Esophagus squamous epithelium (tissue), 4 donors: ENCODE measurements at regions not wholly inside any gene's neighbourhood (a gene's known extent, or its start where the extent isn't known, plus 50 kb on each side); places are given as distances from the start of the nearest gene placed in this dataset.

Source experiments
- POLR2A ChIP-seq, 4 donors: fragments of 450-650 bp; IDR thresholded peaks; one replicate each; pipeline ENCODE4 v1.6.1; 2017; ENCODE audit warnings: antibody characterized with exemption in 4 of 4, mild to moderate bottlenecking in 4 of 4, moderate library complexity in 3 of 4
- TF ChIP-seq, protein P1 (sequence below), 6 experiments: fragments of 450-650 bp in 4 of 6; fragments of 200-600 bp in 2 of 6; sonication (generic) in 2 of 6; IDR thresholded peaks; one replicate each; pipeline ENCODE4 v1.5.1; 2016 to 2019; ENCODE audit warnings: antibody characterized with exemption in 6 of 6, mild to moderate bottlenecking in 4 of 6, moderate library complexity in 4 of 6

DNA sequence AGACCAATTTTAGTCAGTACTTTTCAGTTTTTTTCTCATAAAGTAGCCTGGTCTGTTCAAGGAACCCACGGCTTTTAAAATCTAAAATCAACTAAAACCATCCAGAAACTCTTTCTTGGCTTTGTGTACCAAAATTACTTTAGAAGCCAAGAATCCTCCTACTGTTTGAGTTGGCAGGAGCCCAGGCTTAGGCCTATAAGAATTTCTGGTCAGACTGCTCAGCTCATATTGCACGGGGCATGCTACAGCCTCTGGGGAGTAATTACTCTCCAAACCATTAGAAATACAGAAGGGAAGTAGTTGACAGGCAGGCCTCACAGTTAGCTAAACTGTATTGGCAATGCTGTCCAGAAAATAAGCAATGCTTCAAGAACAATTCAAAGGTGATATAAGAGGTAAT is 1862.9 kb upstream of the RAG2 start:
- TF ChIP-seq, protein P1, sequence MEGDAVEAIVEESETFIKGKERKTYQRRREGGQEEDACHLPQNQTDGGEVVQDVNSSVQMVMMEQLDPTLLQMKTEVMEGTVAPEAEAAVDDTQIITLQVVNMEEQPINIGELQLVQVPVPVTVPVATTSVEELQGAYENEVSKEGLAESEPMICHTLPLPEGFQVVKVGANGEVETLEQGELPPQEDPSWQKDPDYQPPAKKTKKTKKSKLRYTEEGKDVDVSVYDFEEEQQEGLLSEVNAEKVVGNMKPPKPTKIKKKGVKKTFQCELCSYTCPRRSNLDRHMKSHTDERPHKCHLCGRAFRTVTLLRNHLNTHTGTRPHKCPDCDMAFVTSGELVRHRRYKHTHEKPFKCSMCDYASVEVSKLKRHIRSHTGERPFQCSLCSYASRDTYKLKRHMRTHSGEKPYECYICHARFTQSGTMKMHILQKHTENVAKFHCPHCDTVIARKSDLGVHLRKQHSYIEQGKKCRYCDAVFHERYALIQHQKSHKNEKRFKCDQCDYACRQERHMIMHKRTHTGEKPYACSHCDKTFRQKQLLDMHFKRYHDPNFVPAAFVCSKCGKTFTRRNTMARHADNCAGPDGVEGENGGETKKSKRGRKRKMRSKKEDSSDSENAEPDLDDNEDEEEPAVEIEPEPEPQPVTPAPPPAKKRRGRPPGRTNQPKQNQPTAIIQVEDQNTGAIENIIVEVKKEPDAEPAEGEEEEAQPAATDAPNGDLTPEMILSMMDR (IDR thresholded peaks at IDR 0.05), result no peak
- no peak for TF ChIP-seq POLR2A (IDR thresholded peaks at IDR 0.05)
